Retinal pigment epithelial cell (primary cell): ENCODE measurements at regions not wholly inside any gene's neighbourhood (a gene's known extent, or its start where the extent isn't known, plus 50 kb on each side); places are given as distances from the start of the nearest gene placed in this dataset.

ENCODE experiments used
- DNase-seq: peaks from one replicate; pipeline ENCODE4 v3.0.0-alpha.2; 2010; ENCODE audit warnings: low read depth
- H3K4me3 ChIP-seq: 2 replicates; pipeline ENCODE4 v1.5.1; 2011; ENCODE audit warnings: mild to moderate bottlenecking, low read length, control low read depth, moderate library complexity
- TF ChIP-seq, protein P1 (sequence below): conservative IDR thresholded peaks from 2 replicates; pipeline ENCODE4 v1.5.1; 2011; ENCODE audit warnings: low read depth, low read length, control low read depth, inconsistent platforms

DNA sequence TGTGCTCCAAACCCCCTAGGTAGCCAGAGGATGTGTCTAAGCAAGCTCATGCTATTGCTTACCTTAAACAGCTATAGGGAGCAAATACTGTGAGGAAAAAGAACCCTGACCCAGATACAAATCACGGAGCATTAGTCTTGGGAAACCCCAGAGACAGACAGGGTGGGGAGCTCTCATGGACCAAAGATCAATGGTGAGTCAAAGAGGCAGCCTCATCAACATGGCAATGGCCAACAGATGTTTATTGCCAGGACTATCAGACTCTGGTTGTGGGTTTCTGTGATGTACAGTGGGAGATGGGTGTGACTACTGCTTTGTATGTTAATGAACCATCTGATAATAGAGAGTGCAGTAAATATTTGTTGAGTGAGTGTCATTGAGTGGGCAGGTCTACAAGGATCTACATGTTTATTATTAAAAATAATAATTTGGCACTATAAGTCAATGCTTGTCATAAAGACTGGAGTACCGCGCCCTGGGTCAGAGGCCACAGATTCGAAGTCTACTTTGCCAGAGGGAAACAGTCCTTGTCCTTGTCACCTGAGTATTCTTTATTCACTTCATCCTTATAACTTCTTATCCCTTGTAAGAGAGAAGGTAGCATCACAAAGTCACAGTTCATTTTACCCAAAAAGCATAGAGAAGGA lies 56.5 kb upstream of the RAI14 start:
- TF ChIP-seq, protein P1, sequence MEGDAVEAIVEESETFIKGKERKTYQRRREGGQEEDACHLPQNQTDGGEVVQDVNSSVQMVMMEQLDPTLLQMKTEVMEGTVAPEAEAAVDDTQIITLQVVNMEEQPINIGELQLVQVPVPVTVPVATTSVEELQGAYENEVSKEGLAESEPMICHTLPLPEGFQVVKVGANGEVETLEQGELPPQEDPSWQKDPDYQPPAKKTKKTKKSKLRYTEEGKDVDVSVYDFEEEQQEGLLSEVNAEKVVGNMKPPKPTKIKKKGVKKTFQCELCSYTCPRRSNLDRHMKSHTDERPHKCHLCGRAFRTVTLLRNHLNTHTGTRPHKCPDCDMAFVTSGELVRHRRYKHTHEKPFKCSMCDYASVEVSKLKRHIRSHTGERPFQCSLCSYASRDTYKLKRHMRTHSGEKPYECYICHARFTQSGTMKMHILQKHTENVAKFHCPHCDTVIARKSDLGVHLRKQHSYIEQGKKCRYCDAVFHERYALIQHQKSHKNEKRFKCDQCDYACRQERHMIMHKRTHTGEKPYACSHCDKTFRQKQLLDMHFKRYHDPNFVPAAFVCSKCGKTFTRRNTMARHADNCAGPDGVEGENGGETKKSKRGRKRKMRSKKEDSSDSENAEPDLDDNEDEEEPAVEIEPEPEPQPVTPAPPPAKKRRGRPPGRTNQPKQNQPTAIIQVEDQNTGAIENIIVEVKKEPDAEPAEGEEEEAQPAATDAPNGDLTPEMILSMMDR, result no peak
- no peak for DNase-seq
- H3K4me3 ChIP-seq, result no peak overlapping the region

DNA sequence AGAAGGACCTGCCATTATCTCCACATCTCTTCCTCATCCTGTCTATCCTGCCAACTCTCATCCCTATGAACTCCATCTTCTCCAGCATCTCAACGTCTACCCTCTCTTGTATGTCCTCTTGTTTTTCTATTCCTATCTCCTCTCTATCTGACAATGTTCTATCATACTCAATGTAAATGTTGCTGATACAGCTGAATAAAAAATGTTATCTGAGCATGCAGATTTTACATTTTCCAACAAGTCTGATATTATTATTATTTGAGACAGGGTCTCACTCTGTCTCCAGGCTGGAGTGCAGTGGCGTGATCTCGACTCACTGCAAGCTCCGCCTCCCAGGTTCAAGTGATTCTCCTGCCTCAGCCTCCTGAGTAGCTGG lies 56.0 kb upstream of the RAI14 start:
- TF ChIP-seq, protein P1, result no peak

DNA sequence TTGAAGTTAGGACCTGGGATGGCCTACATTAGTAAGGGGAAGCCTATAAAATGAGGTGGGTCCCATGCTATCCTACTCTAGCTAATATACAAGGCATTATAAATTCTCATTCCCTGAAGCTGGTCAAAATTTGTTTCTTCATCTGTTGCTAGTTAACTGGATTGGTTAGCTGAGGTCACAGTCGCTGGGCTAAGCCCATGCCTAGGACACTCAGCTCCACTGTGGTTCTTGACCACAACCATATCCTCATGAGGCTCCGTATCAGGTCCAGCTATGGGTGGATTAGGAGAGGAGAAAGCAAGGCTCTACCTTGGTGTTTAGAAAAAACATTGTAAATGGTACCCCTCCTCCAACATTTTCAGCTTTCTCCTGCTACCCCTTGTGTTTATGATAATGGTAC lies 52.8 kb upstream of the RAI14 start:
- TF ChIP-seq, protein P1, result no peak
- no peak for DNase-seq
- H3K4me3 ChIP-seq, result no peak overlapping the region

More for the DNA sequence above, 56.0 kb upstream of the RAI14 start:
- H3K4me3 ChIP-seq, result no peak overlapping the region
- no peak for DNase-seq

DNA sequence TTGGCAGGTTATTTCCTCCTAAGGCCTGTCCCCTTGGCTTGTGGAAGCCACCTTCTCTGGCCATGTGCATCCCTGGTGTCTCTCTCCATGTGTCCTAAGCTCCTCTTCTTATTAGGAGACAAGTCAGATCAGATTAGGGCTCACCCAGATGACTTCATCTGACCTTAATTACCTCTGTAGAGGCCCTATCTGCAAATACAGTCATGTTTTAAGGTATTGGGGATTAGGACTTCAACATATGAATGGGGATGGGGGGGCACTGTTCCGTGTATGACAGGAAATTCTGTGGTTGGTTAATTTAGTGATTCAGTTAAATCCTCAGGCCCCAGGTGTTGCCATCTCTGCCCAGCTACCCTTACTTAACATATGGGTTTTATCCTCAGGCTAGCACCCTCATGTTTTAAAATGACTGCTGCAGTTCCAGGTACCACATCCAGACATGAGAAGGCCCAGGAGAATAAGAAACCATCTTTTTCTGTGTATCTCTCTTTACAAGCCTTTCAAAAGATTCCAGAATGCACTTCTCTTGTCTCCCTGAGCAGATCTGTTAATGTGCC lies 51.9 kb upstream of the RAI14 start:
- no peak for DNase-seq
- H3K4me3 ChIP-seq, result no peak overlapping the region
- TF ChIP-seq, protein P1, result no peak

DNA sequence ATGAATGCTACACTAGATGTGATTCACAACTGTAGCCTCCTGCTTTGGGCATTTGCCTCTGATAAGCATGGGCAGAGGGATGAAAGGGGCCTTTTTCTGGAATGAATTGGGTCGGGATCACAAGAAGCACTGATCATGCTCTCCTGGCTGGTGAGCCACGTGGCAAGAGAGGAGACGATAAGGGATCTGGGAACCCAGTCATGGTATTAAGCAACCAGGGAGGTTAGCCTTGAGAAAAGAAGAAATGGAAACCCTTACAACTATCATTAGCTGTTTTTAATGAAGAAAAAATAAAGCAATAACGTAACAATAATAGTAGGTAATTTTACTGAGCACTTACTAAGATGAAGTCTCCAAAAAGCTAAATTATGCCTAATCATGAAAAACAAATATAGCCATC lies 50.0 kb upstream of the RAI14 start:
- TF ChIP-seq, protein P1, result no peak
- H3K4me3 ChIP-seq, result no peak overlapping the region
- DNase-seq, result no peak
